ENCODE measurements at regions not wholly inside any gene's neighbourhood (a gene's known extent, or its start where the extent isn't known, plus 50 kb on each side); places are given as distances from the start of the nearest gene placed in this dataset.

- no peak for FAIRE-seq
- H3K9ac ChIP-seq (replicated peaks; ENCODE audit: extremely low read depth, insufficient read depth, low read length), result no peak overlapping the region
- CTCF ChIA-PET, result interaction anchor here (1.2 to 1.7 kb wide), 2 partner anchors 9 to 11 kb away, joined by 4 to 6 read pairs; no protein-coding TSS in a partner anchor
- dilution Hi-C loops (cut with MboI; ENCODE audit: extremely low pct_ligation_motif_present, low sequenced_read_pairs) (no loop called here), intact Hi-C loops (cut with micrococcal nuclease) (loop anchor here (5.0 kb wide), 1 partner anchor 466 kb away; the partner anchor contains the start of gene CAMLG)
- no peak overlapping the region for H2AFZ ChIP-seq (ENCODE audit: low read depth, low read length)
- TF ChIP-seq EZH2 (IDR thresholded peaks at IDR 0.05; ENCODE audit: borderline replicate concordance, low read depth, low read length, severe bottlenecking) (no peak), MYC (IDR thresholded peaks at IDR 0.05; ENCODE audit: low read depth, low read length) (no peak)
- H3K36me3 ChIP-seq (ENCODE audit: control insufficient read depth in 2 of 2, extremely low read depth in 1 of 2, insufficient read depth in 2 of 2, low read length in 2 of 2), result no peaks in the 10 kb centered on the region
- DNase-seq (ENCODE audit: low read depth, low spot score), result no peak
- H3K27me3 ChIP-seq (ENCODE audit: control insufficient read depth in 2 of 2, insufficient read depth in 2 of 2, low read length in 2 of 2), result peaks cover 2 to 3% of the 10 kb centered on the region in 2 experiments
- H3K9me1 ChIP-seq (replicated peaks; ENCODE audit: control insufficient read depth, extremely low read depth, insufficient read depth, low read length), result no peaks in the 10 kb centered on the region
- no peak overlapping the region for H3K4me3 ChIP-seq (replicated peaks in 1 of 3; ENCODE audit: insufficient read depth in 1 of 3, low read depth in 1 of 3, low read length in 3 of 3)
- H4K20me1 ChIP-seq (replicated peaks; ENCODE audit: control insufficient read depth, extremely low read depth, insufficient read depth, low read length), result no peaks in the 10 kb centered on the region
- POLR2A ChIA-PET, result no interaction called here
- no peak overlapping the region for H3K4me2 ChIP-seq (ENCODE audit: insufficient read depth, low read length)
- no TSS peak for BruUV-seq (replicated peaks)
- H3K9me3 ChIP-seq (replicated peaks; ENCODE audit: control insufficient read depth, insufficient read depth, low read length), result no peaks in the 10 kb centered on the region
- H3K27ac ChIP-seq (ENCODE audit: insufficient read depth, low read depth, low read length), result no peak overlapping the region
- no peaks in the 10 kb centered on the region for H3K79me2 ChIP-seq (ENCODE audit: control insufficient read depth, insufficient read depth, low read length)
- H3K4me1 ChIP-seq (ENCODE audit: control insufficient read depth, extremely low read depth, insufficient read depth, low read length), result peaks cover 19% of the 10 kb centered on the region
Observed at GRCh38 chr5:135203019-135203418, 169.0 kb upstream of the PITX1 start.

DNA sequence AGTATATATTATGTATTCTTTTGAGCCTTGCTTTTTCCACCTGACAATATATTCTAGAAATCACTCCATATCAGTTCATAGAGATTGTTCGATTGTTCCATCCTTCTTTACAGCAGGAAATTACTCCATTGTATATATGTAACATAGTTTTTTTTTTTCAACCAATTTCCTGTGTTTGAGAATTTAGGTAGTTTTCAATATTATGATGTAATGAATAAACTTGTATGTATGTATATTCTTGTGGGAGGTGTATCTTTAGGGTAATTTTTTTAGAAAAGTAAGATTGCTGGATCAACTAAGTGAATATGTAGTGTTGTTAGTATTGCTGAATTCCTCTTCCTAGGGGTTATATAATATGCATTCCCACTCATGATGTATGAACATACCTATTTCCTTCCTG, 165.9 kb upstream of the PITX1 start:
- Histone ChIP-seq H3K36me3 (ENCODE audit: control insufficient read depth in 2 of 2, extremely low read depth in 1 of 2, insufficient read depth in 2 of 2, low read length in 2 of 2) (no peaks in the 10 kb centered on the region), H3K27ac (ENCODE audit: insufficient read depth, low read depth, low read length) (no peak overlapping the region), H3K9me3 (replicated peaks; ENCODE audit: control insufficient read depth, insufficient read depth, low read length) (no peaks in the 10 kb centered on the region), H3K4me1 (ENCODE audit: control insufficient read depth, extremely low read depth, insufficient read depth, low read length) (peaks cover 13% of the 10 kb centered on the region), H3K9me1 (replicated peaks; ENCODE audit: control insufficient read depth, extremely low read depth, insufficient read depth, low read length) (no peaks in the 10 kb centered on the region), H3K9ac (replicated peaks; ENCODE audit: extremely low read depth, insufficient read depth, low read length) (no peak overlapping the region), H3K4me3 (replicated peaks in 1 of 3; ENCODE audit: insufficient read depth in 1 of 3, low read depth in 1 of 3, low read length in 3 of 3) (peak overlapping the region in 1 of 3 experiments; percentile 16), H3K79me2 (ENCODE audit: control insufficient read depth, insufficient read depth, low read length) (no peaks in the 10 kb centered on the region), H3K4me2 (ENCODE audit: insufficient read depth, low read length) (peak overlapping the region; percentile 24), H2AFZ (ENCODE audit: low read depth, low read length) (no peak overlapping the region), H4K20me1 (replicated peaks; ENCODE audit: control insufficient read depth, extremely low read depth, insufficient read depth, low read length) (no peaks in the 10 kb centered on the region), H3K27me3 (ENCODE audit: control insufficient read depth in 2 of 2, insufficient read depth in 2 of 2, low read length in 2 of 2) (peaks cover 2 to 3% of the 10 kb centered on the region in 2 experiments)
- POLR2A ChIA-PET, result no interaction called here
- FAIRE-seq (no peak), DNase-seq (ENCODE audit: low read depth, low spot score) (no peak)
- dilution Hi-C loops (cut with MboI; ENCODE audit: extremely low pct_ligation_motif_present, low sequenced_read_pairs) (no loop called here), intact Hi-C loops (cut with micrococcal nuclease) (loop anchor here (5.0 kb wide), 1 partner anchor 463 kb away; the partner anchor contains the start of gene CAMLG)
- BruUV-seq (replicated peaks), result no TSS peak
- CTCF ChIA-PET, result no interaction called here
- TF ChIP-seq GATA2 (IDR thresholded peaks at IDR 0.05; ENCODE audit: insufficient read depth, insufficient read length, low read depth, low read length) (no peak), POLR2AphosphoS5 (IDR thresholded peaks at IDR 0.05; ENCODE audit: insufficient read depth, low read depth, low read length) (no peak), MAX (IDR thresholded peaks at IDR 0.05; ENCODE audit: insufficient read depth, insufficient read length) (no peak), MYC (IDR thresholded peaks at IDR 0.05; ENCODE audit: low read depth, low read length) (no peak), JUN (IDR thresholded peaks at IDR 0.05; ENCODE audit: borderline replicate concordance, insufficient read depth, insufficient read length, low read depth) (no peak), POLR2A (IDR thresholded peaks at IDR 0.05; ENCODE audit: low read depth, low read length) (no peak), FOS (IDR thresholded peaks at IDR 0.05; ENCODE audit: borderline replicate concordance, insufficient read depth, low read length) (no peak), EZH2 (IDR thresholded peaks at IDR 0.05; ENCODE audit: borderline replicate concordance, low read depth, low read length, severe bottlenecking) (no peak)
- TF ChIP-seq, protein P1, sequence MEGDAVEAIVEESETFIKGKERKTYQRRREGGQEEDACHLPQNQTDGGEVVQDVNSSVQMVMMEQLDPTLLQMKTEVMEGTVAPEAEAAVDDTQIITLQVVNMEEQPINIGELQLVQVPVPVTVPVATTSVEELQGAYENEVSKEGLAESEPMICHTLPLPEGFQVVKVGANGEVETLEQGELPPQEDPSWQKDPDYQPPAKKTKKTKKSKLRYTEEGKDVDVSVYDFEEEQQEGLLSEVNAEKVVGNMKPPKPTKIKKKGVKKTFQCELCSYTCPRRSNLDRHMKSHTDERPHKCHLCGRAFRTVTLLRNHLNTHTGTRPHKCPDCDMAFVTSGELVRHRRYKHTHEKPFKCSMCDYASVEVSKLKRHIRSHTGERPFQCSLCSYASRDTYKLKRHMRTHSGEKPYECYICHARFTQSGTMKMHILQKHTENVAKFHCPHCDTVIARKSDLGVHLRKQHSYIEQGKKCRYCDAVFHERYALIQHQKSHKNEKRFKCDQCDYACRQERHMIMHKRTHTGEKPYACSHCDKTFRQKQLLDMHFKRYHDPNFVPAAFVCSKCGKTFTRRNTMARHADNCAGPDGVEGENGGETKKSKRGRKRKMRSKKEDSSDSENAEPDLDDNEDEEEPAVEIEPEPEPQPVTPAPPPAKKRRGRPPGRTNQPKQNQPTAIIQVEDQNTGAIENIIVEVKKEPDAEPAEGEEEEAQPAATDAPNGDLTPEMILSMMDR (IDR thresholded peaks at IDR 0.05; ENCODE audit: extremely low read depth in 1 of 2, insufficient read depth in 1 of 2, low read depth in 1 of 2, low read length in 2 of 2), result no peak
